ENCODE measurements at regions not wholly inside any gene's neighbourhood (a gene's known extent, or its start where the extent isn't known, plus 50 kb on each side); places are given as distances from the start of the nearest gene placed in this dataset.

DNA sequence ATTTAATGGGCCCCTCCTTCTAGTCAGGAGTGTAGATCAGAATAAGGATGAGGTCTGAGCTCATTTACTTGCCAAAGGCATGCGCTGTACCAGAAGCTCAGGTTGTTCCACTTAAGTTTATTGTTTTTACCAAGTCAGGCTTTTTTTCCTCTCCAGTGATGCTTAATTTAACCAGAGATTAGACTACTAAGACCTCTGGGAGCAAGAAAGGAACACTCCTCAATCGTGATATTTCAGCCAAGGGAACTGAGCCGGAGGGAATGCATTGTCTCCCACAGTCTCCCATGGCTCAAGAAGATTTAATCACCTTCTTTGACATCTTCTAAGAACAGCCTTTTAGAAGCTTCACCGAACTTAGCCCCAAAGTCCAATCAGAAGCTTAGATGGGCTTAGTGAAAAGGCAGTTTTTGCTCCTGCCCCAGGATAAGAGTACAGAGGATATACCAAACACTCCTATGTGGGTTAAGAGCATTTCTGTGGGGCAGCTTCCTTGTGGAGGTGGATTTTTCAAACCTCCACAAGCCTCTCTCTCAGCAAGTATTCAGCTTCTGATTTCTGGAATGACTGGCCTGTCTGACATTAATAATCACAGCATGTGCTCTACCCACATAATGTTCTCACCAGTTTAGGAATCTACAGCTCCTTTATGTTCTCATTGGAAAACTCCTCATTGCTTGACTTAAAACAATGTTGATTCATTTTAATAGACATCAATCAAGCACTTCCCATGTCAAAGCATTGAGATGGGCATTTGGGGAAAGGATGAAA lies 322.7 kb downstream of the SUCLA2 start:
- no peaks in the 10 kb centered on the region for H3K79me1 ChIP-seq (ENCODE audit: low read depth, low read length)
- peaks cover 0 to 1% of the 10 kb centered on the region in 2 donors for H3K4me1 ChIP-seq (ENCODE audit: control insufficient read depth in 2 of 2, insufficient read depth in 1 of 2, low read depth in 1 of 2, low read length in 2 of 2)
- H3K9me3 ChIP-seq (replicated peaks in 1 of 2; ENCODE audit: control insufficient read depth in 2 of 2, insufficient read depth in 1 of 2, low read depth in 1 of 2, low read length in 2 of 2) = no peaks in the 10 kb centered on the region
- H2AK5ac ChIP-seq (ENCODE audit: low read depth, low read length) = no peak overlapping the region
- H4K91ac ChIP-seq (ENCODE audit: low read depth, low read length, poor library complexity) = no peak overlapping the region
- no peak overlapping the region for H3K4me2 ChIP-seq (ENCODE audit: insufficient read depth, low read length, poor library complexity, severe bottlenecking)
- H3K4me3 ChIP-seq (ENCODE audit: low read length in 2 of 2) = no peak overlapping the region
- no peak overlapping the region for H2BK12ac ChIP-seq (ENCODE audit: low read length)
- H3K27me3 ChIP-seq (ENCODE audit: control insufficient read depth in 3 of 3, insufficient read depth in 3 of 3, low read depth in 1 of 3, low read length in 3 of 3) = no peaks in the 10 kb centered on the region
- no peak overlapping the region for H2BK120ac ChIP-seq (ENCODE audit: low read depth, low read length)
- peak; percentile 5 for DNase-seq (ENCODE audit: low spot score)
- no peak overlapping the region for H3K4ac ChIP-seq (ENCODE audit: low read length)
- no peak overlapping the region for H3K18ac ChIP-seq (ENCODE audit: low read length)
- H2BK15ac ChIP-seq (ENCODE audit: low read length) = no peak overlapping the region
- H3K27ac ChIP-seq (replicated peaks; ENCODE audit: low read length) = peak overlapping the region; percentile 34
- H2BK5ac ChIP-seq (ENCODE audit: low read length) = no peak overlapping the region
- WGBS, 2 donors (ENCODE audit: extremely low coverage in 2 of 2, insufficient read length in 2 of 2, insufficient replicate concordance in 1 of 2) = no CpG with 5 or more reads among the region's 4 CpGs
- H3K14ac ChIP-seq (ENCODE audit: low read length) = no peak overlapping the region
- H3K23ac ChIP-seq (ENCODE audit: low read depth, low read length, poor library complexity) = no peak overlapping the region
- no peak overlapping the region for H3K9ac ChIP-seq (ENCODE audit: low read depth, low read length, poor library complexity)
- H4K8ac ChIP-seq (ENCODE audit: low read depth, low read length) = no peak overlapping the region
- H3K36me3 ChIP-seq (replicated peaks in 1 of 2; ENCODE audit: control insufficient read depth in 2 of 2, insufficient read depth in 2 of 2, low read length in 2 of 2) = no peaks in the 10 kb centered on the region
- H2AFZ ChIP-seq (ENCODE audit: low read length) = no peak overlapping the region

DNA sequence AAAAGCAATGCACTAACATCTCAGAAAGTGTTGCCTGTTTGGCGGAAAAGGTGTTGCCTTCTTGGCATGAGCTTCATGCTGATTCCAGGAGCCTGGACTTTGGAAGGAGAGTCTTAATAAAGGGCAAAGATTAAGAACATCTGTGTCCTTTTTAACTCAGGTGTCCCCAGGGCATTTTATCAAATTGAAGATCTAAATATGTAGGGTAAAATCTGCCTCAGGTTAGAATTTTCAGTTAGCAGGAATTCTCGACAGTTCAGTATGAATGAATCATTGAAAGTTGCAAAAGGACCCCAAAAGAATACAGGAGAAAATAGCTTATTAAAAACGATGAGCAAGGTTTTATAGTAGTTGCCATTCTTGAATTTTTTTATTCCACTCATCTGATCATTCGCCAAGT lies 325.2 kb downstream of the SUCLA2 start:
- Histone ChIP-seq H4K91ac (ENCODE audit: low read depth, low read length, poor library complexity) (no peak overlapping the region), H2BK5ac (ENCODE audit: low read length) (no peak overlapping the region), H3K14ac (ENCODE audit: low read length) (no peak overlapping the region), H3K23ac (ENCODE audit: low read depth, low read length, poor library complexity) (no peak overlapping the region), H3K18ac (ENCODE audit: low read length) (no peak overlapping the region), H3K4ac (ENCODE audit: low read length) (no peak overlapping the region), H3K9me3 (replicated peaks in 1 of 2; ENCODE audit: control insufficient read depth in 2 of 2, insufficient read depth in 1 of 2, low read depth in 1 of 2, low read length in 2 of 2) (no peaks in the 10 kb centered on the region), H4K8ac (ENCODE audit: low read depth, low read length) (no peak overlapping the region), H3K36me3 (replicated peaks in 1 of 2; ENCODE audit: control insufficient read depth in 2 of 2, insufficient read depth in 2 of 2, low read length in 2 of 2) (no peaks in the 10 kb centered on the region), H2BK120ac (ENCODE audit: low read depth, low read length) (no peak overlapping the region), H3K79me1 (ENCODE audit: low read depth, low read length) (no peaks in the 10 kb centered on the region), H3K9ac (ENCODE audit: low read depth, low read length, poor library complexity) (no peak overlapping the region), H2AFZ (ENCODE audit: low read length) (no peak overlapping the region), H3K4me1 (ENCODE audit: control insufficient read depth in 2 of 2, insufficient read depth in 1 of 2, low read depth in 1 of 2, low read length in 2 of 2) (peaks cover 0 to 1% of the 10 kb centered on the region in 2 donors), H2BK12ac (ENCODE audit: low read length) (no peak overlapping the region), H2BK15ac (ENCODE audit: low read length) (no peak overlapping the region), H3K4me2 (ENCODE audit: insufficient read depth, low read length, poor library complexity, severe bottlenecking) (no peak overlapping the region), H3K27ac (replicated peaks; ENCODE audit: low read length) (no peak overlapping the region), H3K27me3 (ENCODE audit: control insufficient read depth in 3 of 3, insufficient read depth in 3 of 3, low read depth in 1 of 3, low read length in 3 of 3) (no peaks in the 10 kb centered on the region), H2AK5ac (ENCODE audit: low read depth, low read length) (no peak overlapping the region), H3K4me3 (ENCODE audit: low read length in 2 of 2) (no peak overlapping the region)
- no peak for DNase-seq (ENCODE audit: low spot score)
- no CpG with 5 or more reads among the region's 4 CpGs for WGBS, 2 donors (ENCODE audit: extremely low coverage in 2 of 2, insufficient read length in 2 of 2, insufficient replicate concordance in 1 of 2)

GRCh38 chr13:47673009-47673850 lies 327.8 kb downstream of the SUCLA2 start:
- Histone ChIP-seq H2BK15ac (ENCODE audit: low read length) (no peak overlapping the region), H4K91ac (ENCODE audit: low read depth, low read length, poor library complexity) (no peak overlapping the region), H3K4me2 (ENCODE audit: insufficient read depth, low read length, poor library complexity, severe bottlenecking) (no peak overlapping the region), H3K9me3 (replicated peaks in 1 of 2; ENCODE audit: control insufficient read depth in 2 of 2, insufficient read depth in 1 of 2, low read depth in 1 of 2, low read length in 2 of 2) (no peaks in the 10 kb centered on the region), H2AK5ac (ENCODE audit: low read depth, low read length) (no peak overlapping the region), H3K14ac (ENCODE audit: low read length) (no peak overlapping the region), H3K36me3 (replicated peaks in 1 of 2; ENCODE audit: control insufficient read depth in 2 of 2, insufficient read depth in 2 of 2, low read length in 2 of 2) (no peaks in the 10 kb centered on the region), H3K4me1 (ENCODE audit: control insufficient read depth in 2 of 2, insufficient read depth in 1 of 2, low read depth in 1 of 2, low read length in 2 of 2) (peaks cover 0 to 1% of the 10 kb centered on the region in 2 donors), H2BK12ac (ENCODE audit: low read length) (no peak overlapping the region), H3K79me1 (ENCODE audit: low read depth, low read length) (no peaks in the 10 kb centered on the region), H3K9ac (ENCODE audit: low read depth, low read length, poor library complexity) (no peak overlapping the region), H3K27ac (replicated peaks; ENCODE audit: low read length) (no peak overlapping the region), H3K23ac (ENCODE audit: low read depth, low read length, poor library complexity) (no peak overlapping the region), H2BK120ac (ENCODE audit: low read depth, low read length) (no peak overlapping the region), H3K18ac (ENCODE audit: low read length) (no peak overlapping the region), H2BK5ac (ENCODE audit: low read length) (no peak overlapping the region), H2AFZ (ENCODE audit: low read length) (no peak overlapping the region), H3K4me3 (ENCODE audit: low read length in 2 of 2) (no peak overlapping the region), H3K4ac (ENCODE audit: low read length) (no peak overlapping the region), H3K27me3 (ENCODE audit: control insufficient read depth in 3 of 3, insufficient read depth in 3 of 3, low read depth in 1 of 3, low read length in 3 of 3) (no peaks in the 10 kb centered on the region), H4K8ac (ENCODE audit: low read depth, low read length) (no peak overlapping the region)
- DNase-seq (ENCODE audit: low spot score) = no peak
- WGBS, 2 donors (ENCODE audit: extremely low coverage in 2 of 2, insufficient read length in 2 of 2, insufficient replicate concordance in 1 of 2) = no CpG with 5 or more reads among the region's 5 CpGs
